HG02642 (cell line): ENCODE measurements at regions not wholly inside any gene's neighbourhood (a gene's known extent, or its start where the extent isn't known, plus 50 kb on each side); places are given as distances from the start of the nearest gene placed in this dataset.
"Not testable (repeated sequence)": the region's sequence is repeated elsewhere in the genome, so short reads cannot be mapped to it uniquely, and the experiment has no call there.

Experiments used
- ATAC-seq: cut with Tn5 transposase; IDR thresholded peaks from one replicate; pipeline ENCODE4 v1.9.1; 2021; ENCODE audit warnings: mild to moderate bottlenecking; ENCODE audit not compliant: unreplicated experiment, poor library complexity

GRCh38 chr18:28736951-28737350 is 560.0 kb upstream of the CDH2 start:
- ATAC-seq = no peak

GRCh38 chr18:28736223-28736622 is 559.3 kb upstream of the CDH2 start:
- no peak for ATAC-seq

- no peak for ATAC-seq
Measured at GRCh38 chr18:28735731-28736130, 558.8 kb upstream of the CDH2 start.

- ATAC-seq = no peak
Measured at GRCh38 chr18:28729321-28729720, 552.4 kb upstream of the CDH2 start.

GRCh38 chr18:28728891-28729290 is 552.0 kb upstream of the CDH2 start:
- no peak for ATAC-seq

GRCh38 chr18:28727189-28727588 is 550.3 kb upstream of the CDH2 start:
- not testable (repeated sequence) for ATAC-seq

- no peak for ATAC-seq
Measured at GRCh38 chr18:28725876-28726275, 548.9 kb upstream of the CDH2 start.

GRCh38 chr18:28723506-28723905 is 546.6 kb upstream of the CDH2 start:
- ATAC-seq = no peak

GRCh38 chr18:28718696-28719095 is 541.8 kb upstream of the CDH2 start:
- ATAC-seq = no peak

- ATAC-seq = no peak
Measured at GRCh38 chr18:28716338-28716737, 539.4 kb upstream of the CDH2 start.

- ATAC-seq = no peak
Measured at GRCh38 chr18:28715206-28715605, 538.3 kb upstream of the CDH2 start.

GRCh38 chr18:28714498-28714897 is 537.6 kb upstream of the CDH2 start:
- ATAC-seq = no peak

GRCh38 chr18:28712796-28713425 is 536.0 kb upstream of the CDH2 start:
- ATAC-seq = no peak

GRCh38 chr18:28712172-28712571 is 535.2 kb upstream of the CDH2 start:
- ATAC-seq = no peak

- ATAC-seq = no peak
Measured at GRCh38 chr18:28711096-28711495, 534.2 kb upstream of the CDH2 start.

- ATAC-seq = no peak
Measured at GRCh38 chr18:28707006-28707405, 530.1 kb upstream of the CDH2 start.

GRCh38 chr18:28706397-28706796 is 529.5 kb upstream of the CDH2 start:
- ATAC-seq = no peak

- no peak for ATAC-seq
Measured at GRCh38 chr18:28705482-28705881, 528.6 kb upstream of the CDH2 start.

- ATAC-seq = no peak
Measured at GRCh38 chr18:28692337-28692736, 515.4 kb upstream of the CDH2 start.

GRCh38 chr18:28691496-28691840 is 514.5 kb upstream of the CDH2 start:
- no peak for ATAC-seq

GRCh38 chr18:28690836-28691495 is 514.0 kb upstream of the CDH2 start:
- no peak for ATAC-seq

GRCh38 chr18:28690100-28690499 is 513.2 kb upstream of the CDH2 start:
- ATAC-seq = no peak
